Esophagus squamous epithelium (tissue), 5 donors: ENCODE measurements at regions not wholly inside any gene's neighbourhood (a gene's known extent, or its start where the extent isn't known, plus 50 kb on each side); places are given as distances from the start of the nearest gene placed in this dataset.
"Not testable (repeated sequence)": the region's sequence is repeated elsewhere in the genome, so short reads cannot be mapped to it uniquely, and the experiment has no call there.

Source experiments
- DNase-seq: peaks from one replicate; lab custom pipeline; 2025; lab: John Stamatoyannopoulos, UW
- H3K27ac ChIP-seq, 4 donors: fragments of 200-600 bp; sonication (generic); one replicate each; pipeline ENCODE4 v1.5.1; 2016 to 2019; ENCODE audit warnings: mild to moderate bottlenecking in 1 of 4
- H3K27me3 ChIP-seq, 4 donors: fragments of 200-600 bp; sonication (generic); 1 replicate in 3 of 4; 2 replicates in 1 of 4; pipeline versions ENCODE4 v1.5.1 to v1.6.0; 2017 to 2021; ENCODE audit warnings: antibody characterized with exemption in 1 of 4
- H3K36me3 ChIP-seq, 3 donors: fragments of 200-600 bp; sonication (generic); one replicate each; pipeline ENCODE4 v1.5.1; 2016 to 2019
- H3K4me1 ChIP-seq, 3 donors: fragments of 200-600 bp; sonication (generic); one replicate each; pipeline ENCODE4 v1.5.1; 2017 to 2019
- H3K4me3 ChIP-seq, 4 donors: fragments of 200-600 bp; sonication (generic); 1 replicate in 3 of 4; 2 replicates in 1 of 4; pipeline ENCODE4 v1.5.1; 2016 to 2019; ENCODE audit warnings: mild to moderate bottlenecking in 2 of 4, moderate library complexity in 1 of 4
- H3K9me3 ChIP-seq, 3 donors: fragments of 200-600 bp; sonication (generic); one replicate each; pipeline ENCODE4 v1.5.1; 2016 to 2019
- CTCF ChIP-seq, 6 experiments: fragments of 450-650 bp in 4 of 6; fragments of 200-600 bp in 2 of 6; sonication (generic) in 2 of 6; IDR thresholded peaks; one replicate each; pipeline ENCODE4 v1.5.1; 2016 to 2019; ENCODE audit warnings: antibody characterized with exemption in 6 of 6, mild to moderate bottlenecking in 4 of 6, moderate library complexity in 4 of 6
- POLR2A ChIP-seq, 4 donors: fragments of 450-650 bp; IDR thresholded peaks; one replicate each; pipeline ENCODE4 v1.6.1; 2017; ENCODE audit warnings: antibody characterized with exemption in 4 of 4, mild to moderate bottlenecking in 4 of 4, moderate library complexity in 3 of 4
- WGBS, 2 donors: methylation state at CpG; one replicate each; pipeline ENCODE4 v1.1.5; 2018; 5-methylcytosine and 5-hydroxymethylcytosine counted together
- intact Hi-C: fragments of 100-400 bp; cut with DNase I; formaldehyde crosslinking; loops from one replicate; pipeline ENCODE4 v1.15.0; 2022
- donor health status: DM: yes; HTN: yes; CAD: no.

- no peak for DNase-seq
- 84 to 86% methylated on average over 2 of the region's 2 CpGs for WGBS, 2 donors
These were observed 648.3 kb upstream of the NECTIN3 start for GRCh38 chr3:110423276-110423675.

DNA sequence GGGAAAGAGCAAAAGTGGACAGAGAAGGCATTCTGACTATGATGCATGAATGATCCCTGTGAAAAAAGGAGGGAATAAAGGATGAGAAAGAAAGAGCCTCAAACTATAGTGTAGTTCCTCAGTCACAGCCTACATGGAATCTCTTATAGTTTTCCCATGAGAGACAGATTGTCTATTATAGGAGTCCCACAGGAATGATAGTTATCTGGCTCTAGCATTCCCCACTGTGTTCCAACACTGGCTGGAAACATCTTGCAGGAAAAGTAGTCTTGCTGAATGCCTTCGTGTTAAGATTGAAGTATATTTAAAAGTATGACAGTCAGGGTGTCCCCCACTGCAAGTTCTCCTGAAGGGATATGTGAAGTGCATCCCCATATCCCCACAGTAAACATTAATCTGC is 641.5 kb upstream of the NECTIN3 start:
- no peak for DNase-seq
- no peaks in the 10 kb centered on the region for H3K4me1 ChIP-seq
- no peak overlapping the region for H3K4me3 ChIP-seq
- TF ChIP-seq CTCF (IDR thresholded peaks at IDR 0.05), result no peak
- no peak for TF ChIP-seq POLR2A (IDR thresholded peaks at IDR 0.05)
- intact Hi-C loops, result no loop called here
- 50 to 54% methylated on average over 1 of the region's 1 CpG for WGBS, 2 donors
- H3K27me3 ChIP-seq, result no peaks in the 10 kb centered on the region
- no peaks in the 10 kb centered on the region for H3K9me3 ChIP-seq
- H3K27ac ChIP-seq, result no peak overlapping the region
- no peaks in the 10 kb centered on the region for H3K36me3 ChIP-seq

More at GRCh38 chr3:110423276-110423675, 648.3 kb upstream of the NECTIN3 start:
- no peak for TF ChIP-seq POLR2A (IDR thresholded peaks at IDR 0.05)
- no peak for TF ChIP-seq CTCF (IDR thresholded peaks at IDR 0.05)
- H3K27me3 ChIP-seq, result no peaks in the 10 kb centered on the region
- H3K9me3 ChIP-seq, result no peaks in the 10 kb centered on the region
- intact Hi-C loops, result no loop called here
- H3K4me1 ChIP-seq, result no peaks in the 10 kb centered on the region
- H3K36me3 ChIP-seq, result no peaks in the 10 kb centered on the region
- H3K4me3 ChIP-seq, result no peak overlapping the region
- H3K27ac ChIP-seq, result no peak overlapping the region

GRCh38 chr3:110436209-110436608 is 635.4 kb upstream of the NECTIN3 start:
- Histone ChIP-seq H3K4me3 (no peak overlapping the region), H3K27me3 (no peaks in the 10 kb centered on the region), H3K4me1 (no peaks in the 10 kb centered on the region), H3K27ac (no peak overlapping the region), H3K36me3 (no peaks in the 10 kb centered on the region), H3K9me3 (no peaks in the 10 kb centered on the region)
- intact Hi-C loops, result no loop called here
- DNase-seq, result no peak
- TF ChIP-seq CTCF (IDR thresholded peaks at IDR 0.05), result no peak
- TF ChIP-seq POLR2A (IDR thresholded peaks at IDR 0.05), result no peak
- WGBS, 2 donors, result 84 to 85% methylated on average over 3 of the region's 3 CpGs

DNA sequence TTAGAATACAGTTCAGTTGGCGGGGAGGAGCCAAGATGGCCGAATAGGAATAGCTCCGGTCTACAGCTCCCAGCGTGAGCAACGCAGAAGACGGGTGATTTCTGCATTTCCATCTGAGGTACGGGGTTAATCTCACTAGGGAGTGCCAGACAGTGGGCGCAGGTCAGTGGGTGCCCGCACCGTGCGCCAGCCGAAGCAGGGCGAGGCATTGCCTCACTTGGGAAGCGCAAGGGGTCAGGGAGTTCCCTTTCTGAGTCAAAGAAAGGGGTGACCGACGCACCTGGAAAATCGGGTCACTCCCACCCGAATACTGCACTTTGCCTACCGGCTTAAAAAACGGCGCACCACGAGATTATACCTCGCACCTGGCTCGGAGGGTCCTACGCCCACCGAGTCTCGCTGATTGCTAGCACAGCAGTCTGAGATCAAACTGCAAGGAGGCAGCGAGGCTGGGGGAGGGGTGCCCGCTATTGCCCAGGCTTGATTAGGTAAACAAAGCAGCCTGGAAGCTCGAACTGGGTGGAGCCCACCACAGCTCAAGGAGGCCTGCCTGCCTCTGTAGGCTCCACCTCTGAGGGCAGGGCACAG is 631.5 kb upstream of the NECTIN3 start:
- intact Hi-C loops, H3K9me3 ChIP-seq, H3K27me3 ChIP-seq, H3K4me1 ChIP-seq, H3K27ac ChIP-seq, H3K36me3 ChIP-seq, DNase-seq, H3K4me3 ChIP-seq: not testable (repeated sequence)
- WGBS, 2 donors, result 89 to 91% methylated on average over 23 to 26 of the region's 30 CpGs

DNA sequence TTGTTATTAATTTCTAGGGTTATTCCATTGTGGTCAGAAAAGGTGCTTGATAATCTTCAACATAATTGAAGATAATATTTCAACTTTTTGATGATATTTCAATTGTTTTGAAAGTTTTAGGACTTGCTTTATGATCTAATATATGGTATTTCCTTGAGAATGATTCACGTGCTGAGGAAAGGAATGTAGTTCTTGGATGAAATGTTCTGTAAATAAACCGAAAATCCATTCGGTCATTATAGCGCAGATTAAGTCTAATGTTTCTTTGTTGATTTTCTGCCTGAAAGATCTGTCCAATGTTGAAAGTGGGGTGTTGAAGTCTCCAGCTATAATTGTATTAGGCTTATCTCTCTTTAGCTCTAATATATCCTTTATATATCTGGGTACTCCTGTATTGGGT is 617.5 kb upstream of the NECTIN3 start:
- no peak overlapping the region for H3K4me3 ChIP-seq
- TF ChIP-seq CTCF (IDR thresholded peaks at IDR 0.05), result no peak
- TF ChIP-seq POLR2A (IDR thresholded peaks at IDR 0.05), result no peak
- intact Hi-C loops, result no loop called here
- WGBS, 2 donors, result 71 to 83% methylated on average over 4 of the region's 4 CpGs
- no peaks in the 10 kb centered on the region for H3K4me1 ChIP-seq
- H3K36me3 ChIP-seq, result no peaks in the 10 kb centered on the region
- H3K27me3 ChIP-seq, result no peaks in the 10 kb centered on the region
- no peak for DNase-seq
- no peak overlapping the region for H3K27ac ChIP-seq
- H3K9me3 ChIP-seq, result no peaks in the 10 kb centered on the region

DNA sequence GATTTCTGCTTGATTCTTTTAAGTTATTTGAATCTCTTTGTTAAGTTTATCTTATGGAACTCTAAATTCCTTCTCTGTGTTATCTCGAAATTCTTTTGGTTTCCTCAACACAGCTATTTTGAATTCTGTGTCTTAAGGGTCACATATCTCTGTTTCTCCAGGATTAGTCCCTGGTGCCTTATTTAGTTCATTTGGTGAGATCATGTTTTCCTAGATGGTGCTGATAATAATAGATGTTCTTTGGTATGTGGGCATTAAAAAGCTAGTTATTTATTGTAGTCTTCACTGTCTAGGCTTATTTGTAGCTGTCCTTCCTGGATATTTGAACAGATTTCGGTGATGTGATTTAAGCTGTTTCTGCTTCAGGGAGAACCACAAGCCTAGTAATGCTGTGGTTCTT is 615.6 kb upstream of the NECTIN3 start:
- intact Hi-C loops, result no loop called here
- 50 to 62% methylated on average over 2 of the region's 2 CpGs for WGBS, 2 donors

More for the DNA sequence above, 615.6 kb upstream of the NECTIN3 start:
- no peak for TF ChIP-seq POLR2A (IDR thresholded peaks at IDR 0.05)
- no peak for TF ChIP-seq CTCF (IDR thresholded peaks at IDR 0.05)
- H3K4me3 ChIP-seq, result no peak overlapping the region
- no peaks in the 10 kb centered on the region for H3K9me3 ChIP-seq
- H3K27ac ChIP-seq, result no peak overlapping the region
- H3K4me1 ChIP-seq, result no peaks in the 10 kb centered on the region
- no peaks in the 10 kb centered on the region for H3K27me3 ChIP-seq
- DNase-seq, result no peak
- no peaks in the 10 kb centered on the region for H3K36me3 ChIP-seq
